ENCODE measurements at regions not wholly inside any gene's neighbourhood (a gene's known extent, or its start where the extent isn't known, plus 50 kb on each side); places are given as distances from the start of the nearest gene placed in this dataset.
"Not testable (repeated sequence)": the region's sequence is repeated elsewhere in the genome, so short reads cannot be mapped to it uniquely, and the experiment has no call there.

DNA sequence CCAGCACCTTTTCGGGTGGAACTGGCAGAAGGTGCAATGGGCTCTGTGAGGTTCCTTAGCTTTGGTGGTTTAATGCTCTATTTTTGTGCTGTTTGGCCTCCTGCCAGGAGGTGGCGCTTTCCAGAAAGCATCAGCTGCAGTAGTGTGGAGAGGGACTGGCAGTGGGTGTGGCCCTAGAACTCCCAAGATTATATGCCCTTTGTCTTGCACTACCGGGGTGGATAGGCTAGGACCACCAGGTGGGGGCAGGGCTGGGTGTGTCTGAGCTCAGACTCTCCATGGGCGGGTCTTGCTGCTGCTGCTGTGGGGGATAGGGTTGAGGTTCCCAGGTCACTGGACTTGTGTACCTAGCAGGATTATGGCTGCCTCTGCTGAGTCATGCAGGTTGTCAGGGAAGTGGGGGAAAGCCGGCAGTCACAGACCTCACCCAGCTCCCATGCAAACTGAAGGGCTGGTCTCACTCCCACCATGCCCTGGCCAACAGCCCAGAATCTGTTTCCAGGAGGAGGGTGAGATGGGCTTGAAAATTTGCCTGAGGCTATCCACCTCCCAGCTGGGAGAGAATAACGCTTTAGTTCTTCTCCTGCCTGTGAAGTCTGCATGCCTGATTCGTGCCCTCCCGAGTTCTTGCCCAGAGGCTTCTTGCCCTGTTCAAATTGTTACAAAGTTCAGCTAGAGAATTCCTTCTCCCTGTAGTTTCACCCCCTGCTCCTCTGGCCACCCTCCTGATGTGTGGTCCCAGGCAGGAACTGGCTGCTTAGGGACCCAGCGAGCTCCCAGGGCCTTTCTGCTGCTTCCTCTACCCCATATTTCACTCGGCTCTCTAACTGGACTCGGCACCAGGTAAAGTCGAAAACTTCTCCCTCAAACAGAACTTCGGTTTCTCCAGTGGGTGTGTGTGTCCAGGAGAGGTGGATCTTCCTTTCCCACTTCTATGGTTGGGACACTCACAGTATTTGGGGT lies 76.5 kb upstream of the BTG3 start:
- DNase-seq (peak; percentile 46), ATAC-seq (no peak)
- intact Hi-C loops (cut with micrococcal nuclease), result no loop called here

DNA sequence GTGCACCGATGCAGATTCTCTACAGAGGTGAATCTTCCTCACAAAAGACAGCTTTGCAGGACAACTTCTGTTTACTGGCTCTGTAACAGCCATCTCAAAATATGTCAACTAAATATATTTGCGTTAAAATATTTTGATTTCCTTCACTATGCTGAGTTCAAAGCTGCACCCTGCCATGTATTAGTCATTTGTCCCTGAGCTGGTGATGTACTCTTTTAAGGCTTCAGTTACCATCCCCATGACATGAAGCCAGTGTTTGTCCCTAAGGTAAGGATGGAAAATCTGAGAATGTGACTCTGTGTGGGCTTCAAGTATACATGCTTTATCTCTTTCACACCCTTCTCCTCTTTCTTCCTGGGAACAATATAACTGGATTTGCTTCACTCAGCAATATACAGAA lies 70.2 kb upstream of the BTG3 start:
- intact Hi-C loops (cut with micrococcal nuclease), result no loop called here
- ATAC-seq, result no peak
- no peak for DNase-seq

DNA sequence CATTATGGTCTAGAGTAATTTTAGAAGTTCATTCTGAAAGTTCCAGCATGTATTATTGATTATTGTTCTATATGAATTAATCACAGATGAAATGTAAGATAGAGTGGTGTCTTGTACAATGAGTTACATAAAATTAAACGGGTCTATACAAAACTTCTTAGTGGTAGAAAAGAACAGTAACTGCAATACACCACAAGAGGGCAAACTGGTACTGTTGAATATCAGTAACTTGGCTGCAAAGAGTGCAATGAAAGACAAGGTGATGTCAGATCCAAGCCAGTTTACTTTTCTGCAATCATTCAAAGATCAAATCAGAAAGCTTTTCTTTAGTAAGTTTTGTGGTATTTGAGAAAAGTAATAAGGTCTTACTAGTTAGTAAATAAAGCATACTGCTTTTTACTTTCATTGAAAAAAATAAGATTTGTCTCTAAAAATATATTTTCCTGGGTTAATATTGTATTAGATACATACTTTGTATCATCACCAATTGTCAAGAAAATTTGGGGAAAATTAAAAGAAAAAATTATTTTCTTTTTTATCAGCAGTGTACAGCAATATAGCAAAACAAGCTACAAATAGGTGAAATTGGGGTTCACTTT lies 66.4 kb upstream of the BTG3 start:
- DNase-seq (no peak), ATAC-seq (peak; percentile 76)
- intact Hi-C loops (cut with micrococcal nuclease), result loop anchor here (2.0 kb wide), 1 partner anchor 224 kb away; no protein-coding TSS in a partner anchor

DNA sequence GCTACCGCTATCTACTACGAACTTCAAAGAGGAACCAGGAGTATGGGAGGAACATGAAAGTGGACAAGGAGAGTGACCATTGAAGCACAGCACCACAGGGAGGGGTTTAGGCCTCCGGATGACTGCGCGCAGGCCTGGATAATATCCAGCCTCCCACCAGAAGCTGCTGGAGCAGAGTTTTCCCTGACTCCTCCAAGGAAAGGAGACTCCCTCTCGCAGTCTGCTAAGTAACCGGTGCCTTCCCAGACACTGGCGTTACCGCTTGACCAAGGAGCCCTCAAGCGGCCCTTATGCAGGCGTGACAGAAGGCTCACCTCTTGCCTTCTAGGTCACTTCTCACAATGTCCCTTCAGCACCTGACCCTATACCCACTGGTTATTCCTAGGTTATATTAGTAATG lies 64.2 kb upstream of the BTG3 start:
- DNase-seq; ATAC-seq; intact Hi-C loops (cut with micrococcal nuclease): not testable (repeated sequence)

DNA sequence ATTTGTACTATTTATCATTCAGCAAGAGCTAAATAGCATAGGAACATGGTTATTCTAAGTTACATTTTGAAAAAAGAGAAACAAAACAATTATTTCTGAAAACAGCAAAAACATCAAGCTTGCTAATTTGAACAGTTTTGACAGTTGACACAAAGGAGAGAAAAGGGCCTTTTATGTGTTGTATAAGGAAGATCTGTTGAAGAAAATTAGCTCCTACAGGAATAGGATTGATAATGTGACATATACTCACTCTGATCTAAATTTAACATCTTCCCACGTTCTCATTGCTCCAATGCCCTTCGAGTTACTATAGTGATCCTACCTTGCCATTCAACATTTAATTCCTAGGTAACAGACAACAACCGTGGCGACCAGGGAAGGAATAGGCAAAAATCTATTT lies 61.4 kb upstream of the BTG3 start:
- intact Hi-C loops (cut with micrococcal nuclease), result no loop called here
- ATAC-seq (no peak), DNase-seq (no peak)

DNA sequence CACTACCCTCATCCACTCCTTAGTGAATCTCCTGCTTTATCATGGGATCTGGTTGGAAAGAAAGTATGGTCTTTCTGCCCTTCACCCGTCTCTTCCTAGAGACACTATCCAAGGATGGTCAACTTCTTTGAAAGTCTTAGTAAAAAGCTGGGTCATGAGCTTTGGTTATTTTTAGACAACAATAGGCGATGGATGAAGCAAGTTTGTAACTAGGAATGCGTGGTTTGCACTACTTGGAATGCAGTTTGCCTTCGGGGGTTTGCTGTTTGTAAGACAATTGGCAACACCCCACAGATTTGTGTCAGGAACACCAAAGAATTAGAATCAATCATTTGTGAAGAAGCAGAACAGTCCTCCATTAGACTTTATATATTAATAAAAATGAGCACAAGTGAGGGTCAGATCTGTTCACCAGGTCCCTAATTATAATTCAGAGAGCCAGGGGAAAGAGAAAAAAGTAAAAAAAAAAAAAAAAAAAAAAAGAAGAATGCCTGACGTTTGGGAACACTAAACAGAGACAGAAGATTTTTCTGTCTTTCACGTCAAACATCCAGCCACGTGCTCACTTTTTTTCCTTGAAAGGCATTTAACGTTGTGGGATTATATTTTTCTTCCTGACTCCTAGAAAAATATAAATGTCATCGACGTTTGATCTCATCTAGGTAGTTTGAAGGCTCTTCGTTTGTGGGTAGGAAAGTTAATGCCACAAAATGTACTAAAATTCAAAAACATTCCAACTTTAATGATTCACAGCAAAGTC lies 60.7 kb upstream of the BTG3 start:
- ATAC-seq (no peak), DNase-seq (no peak)
- intact Hi-C loops (cut with micrococcal nuclease), result no loop called here

DNA sequence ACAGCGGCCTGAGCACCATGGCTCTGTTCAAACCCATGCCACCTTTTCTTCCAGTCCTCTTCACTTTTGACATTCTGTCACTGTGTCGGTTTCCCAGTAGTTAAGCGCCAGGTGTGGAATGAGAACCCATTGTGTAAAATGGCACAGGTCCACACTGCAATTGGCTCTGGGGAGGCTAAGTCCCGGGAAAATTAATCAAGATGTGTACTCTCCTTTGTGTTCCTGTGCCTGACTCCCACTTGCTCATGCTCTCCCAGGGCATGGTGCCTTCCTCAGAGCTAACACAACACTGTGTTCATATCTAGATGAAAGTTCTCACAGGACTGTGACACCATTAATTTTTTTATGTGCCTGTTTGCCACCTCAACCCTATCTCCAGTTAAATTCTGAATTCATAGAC lies 59.0 kb upstream of the BTG3 start:
- intact Hi-C loops (cut with micrococcal nuclease), result no loop called here
- ATAC-seq, result no peak
- DNase-seq, result no peak

DNA sequence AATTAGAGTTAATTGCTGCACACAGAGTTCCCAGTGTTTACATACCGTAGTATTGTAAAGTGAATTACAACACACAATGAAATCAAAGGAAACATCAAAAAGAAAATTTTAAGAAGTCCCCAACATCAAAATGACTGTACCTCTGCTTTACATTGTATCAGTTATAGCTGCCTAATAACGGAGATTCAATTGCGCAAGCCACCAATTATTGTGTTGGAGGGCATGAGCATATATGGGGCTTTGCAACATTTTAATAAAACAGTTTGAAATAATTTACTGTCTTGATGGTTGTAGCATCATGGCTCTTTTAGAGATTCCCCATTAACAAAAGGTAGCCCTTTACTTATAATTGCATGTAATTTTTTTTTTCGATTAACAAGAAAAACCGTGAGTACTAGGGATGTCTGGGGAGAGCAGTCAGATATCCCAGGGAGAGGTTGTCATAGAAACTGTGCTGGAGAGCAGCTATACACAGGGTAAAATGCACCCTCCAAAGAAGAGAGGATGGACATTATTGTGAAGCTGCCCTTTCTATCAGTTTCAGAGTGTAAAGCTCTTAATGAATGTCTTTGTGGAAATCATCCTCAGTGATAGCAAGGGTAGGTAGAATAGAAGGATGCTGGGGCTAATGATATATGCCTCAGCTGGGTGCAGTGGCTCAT lies 55.9 kb upstream of the BTG3 start:
- ATAC-seq, result no peak
- intact Hi-C loops (cut with micrococcal nuclease), result no loop called here
- no peak for DNase-seq

DNA sequence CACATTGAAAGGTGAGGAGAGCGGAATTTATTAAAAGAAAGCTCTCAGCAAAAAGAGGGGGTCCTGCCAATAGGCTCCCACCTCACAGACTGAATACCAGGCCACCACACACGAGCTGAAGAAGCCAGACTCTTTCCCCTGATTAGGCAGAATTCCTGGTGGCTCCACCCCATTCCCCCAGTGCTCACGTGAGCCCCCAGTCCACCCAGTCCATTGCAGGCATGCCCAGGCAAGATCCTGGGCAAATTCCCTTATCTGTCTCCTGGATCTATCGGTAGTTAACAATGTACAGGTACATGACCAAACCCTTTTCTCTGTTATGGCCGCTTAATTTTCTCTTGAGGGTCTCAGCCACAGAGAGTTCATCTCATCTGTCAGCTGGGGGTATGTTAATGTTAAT lies 54.6 kb upstream of the BTG3 start:
- no peak for DNase-seq
- ATAC-seq, result no peak
- intact Hi-C loops (cut with micrococcal nuclease), result no loop called here
